K562 (cell line): ENCODE measurements at regions not wholly inside any gene's neighbourhood (a gene's known extent, or its start where the extent isn't known, plus 50 kb on each side); places are given as distances from the start of the nearest gene placed in this dataset.

ENCODE experiments used
- ATAC-seq: fragments of 200-7000 bp; cut with Tn5 transposase; 3 replicates; pipeline ENCODE4 v1.9.1; 2020; ENCODE audit warnings: moderate library complexity
- BruUV-seq: library from RNA; stranded (reverse); fragments of 400-500 nt; replicated peaks from 2 replicates; lab custom pipeline; 2021; lab: Mats Ljungman, UMichigan
- CTCF ChIA-PET: fragments of 300-600 bp; formaldehyde crosslinking; extraction: SDS; loops from one replicate; lab custom pipeline; 2021; ENCODE audit warnings: low intra/inter-chr PET ratio; lab: Yijun Ruan, JAX
- POLR2A ChIA-PET: fragments of 300-600, 350-650 bp; sonication (Branson Sonifier 250); formaldehyde crosslinking; extraction: SDS; loops from one replicate; lab custom pipeline; 2021; ENCODE audit warnings: antibody characterized with exemption, inconsistent platforms; lab: Yijun Ruan, JAX
- DNase-seq, 4 experiments: peaks; one replicate each; pipeline versions ENCODE4 v3.0.0 to v3.0.0-alpha.2; 2011 to 2018; ENCODE audit warnings: low spot score in 3 of 4, mixed read lengths in 3 of 4; ENCODE audit errors: extremely low read depth in 1 of 4
- FAIRE-seq: peaks from 2 replicates; lab custom pipeline; 2011; peaks lifted over from hg19 to GRCh38; lab: Jason Lieb, UNC
- H2AFZ ChIP-seq: 2 replicates; pipeline ENCODE4 v1.6.0; 2011; ENCODE audit warnings: low read depth, low read length, control low read depth, inconsistent platforms
- H3K27ac ChIP-seq: fragments of 200-600 bp; 3 replicates; pipeline ENCODE4 v1.8.0; 2011; ENCODE audit warnings: low read depth, mild to moderate bottlenecking, control low read depth, inconsistent platforms, low read length, moderate library complexity, mixed read lengths; ENCODE audit errors: extremely low read depth
- H3K27me3 ChIP-seq, 2 experiments: fragments of 300-600 bp in 1 of 2; 2 replicates in 1 of 2; 3 replicates in 1 of 2; pipeline versions ENCODE4 v1.6.0 to v1.8.0; 2011; ENCODE audit warnings: inconsistent platforms in 2 of 2, low read length in 2 of 2, mild to moderate bottlenecking in 1 of 2, mixed read lengths in 1 of 2, moderate library complexity in 1 of 2; ENCODE audit not compliant: control insufficient read depth in 2 of 2, insufficient read depth in 2 of 2
- H3K36me3 ChIP-seq: fragments of 300-600 bp; 3 replicates; pipeline ENCODE4 v1.8.0; 2011; ENCODE audit warnings: mild to moderate bottlenecking, low read length, inconsistent platforms; ENCODE audit not compliant: control insufficient read depth, insufficient read depth
- H3K4me1 ChIP-seq, 2 experiments: fragments of 200-600 bp in 1 of 2; replicated peaks in 1 of 2; 2 replicates in 1 of 2; 3 replicates in 1 of 2; pipeline versions ENCODE4 v1.5.1 to v1.8.0; 2011; ENCODE audit warnings: inconsistent platforms in 2 of 2, low read length in 2 of 2, mild to moderate bottlenecking in 1 of 2, mixed read lengths in 1 of 2, moderate library complexity in 1 of 2; ENCODE audit not compliant: control insufficient read depth in 2 of 2, insufficient read depth in 2 of 2
- H3K4me2 ChIP-seq: 2 replicates; pipeline ENCODE4 v1.6.1; 2011; ENCODE audit warnings: low read length, control low read depth, inconsistent platforms, mixed read lengths; ENCODE audit not compliant: insufficient read depth
- H3K4me3 ChIP-seq: fragments of 200-600 bp; sonication (generic), shearing (Covaris generic); 2 replicates; pipeline ENCODE4 v1.5.1; 2016; ENCODE audit warnings: control low read depth, inconsistent platforms
- H3K79me2 ChIP-seq: fragments of 200-600 bp; 3 replicates; pipeline ENCODE4 v1.8.0; 2011; ENCODE audit warnings: low read length, inconsistent platforms; ENCODE audit not compliant: control insufficient read depth, insufficient read depth
- H3K9ac ChIP-seq, 2 experiments: 2 replicates each; pipeline versions ENCODE4 v1.6.0 to v1.6.1; 2011; ENCODE audit warnings: low read depth in 2 of 2, low read length in 2 of 2, control low read depth in 1 of 2, inconsistent platforms in 1 of 2, mild to moderate bottlenecking in 1 of 2, mixed read lengths in 1 of 2; ENCODE audit not compliant: insufficient read depth in 1 of 2
- H3K9me1 ChIP-seq: one replicate; pipeline ENCODE4 v1.6.0; 2011; ENCODE audit warnings: inconsistent platforms, mild to moderate bottlenecking, low read length, moderate library complexity; ENCODE audit not compliant: control insufficient read depth, insufficient read depth
- H3K9me3 ChIP-seq: replicated peaks from 2 replicates; pipeline ENCODE4 v1.5.1; 2011; ENCODE audit warnings: low read depth, low read length, inconsistent platforms; ENCODE audit not compliant: control insufficient read depth, insufficient read depth
- H4K20me1 ChIP-seq: replicated peaks from 2 replicates; pipeline ENCODE4 v1.6.1; 2011; ENCODE audit warnings: low read length, inconsistent platforms, mixed read lengths; ENCODE audit not compliant: control insufficient read depth, insufficient read depth
- BRF2 ChIP-seq: IDR thresholded peaks from 3 replicates; pipeline ENCODE4 v1.6.1; 2011; ENCODE audit warnings: borderline replicate concordance, mild to moderate bottlenecking; ENCODE audit not compliant: insufficient read length, insufficient read depth
- FOXK1 ChIP-seq: sonication (generic); formaldehyde crosslinking; IDR thresholded peaks from 2 replicates; pipeline ENCODE4 v1.8.0; 2022; ENCODE audit warnings: missing genetic modification reagents, mild to moderate bottlenecking, borderline replicate concordance
- KLF13 ChIP-seq: fragments of 450-650 bp; IDR thresholded peaks from 2 replicates; pipeline ENCODE4 v1.6.1; 2016; ENCODE audit warnings: missing genetic modification characterization, low read depth, mild to moderate bottlenecking, missing compliant biosample characterization, moderate library complexity, borderline replicate concordance
- NR2C1 ChIP-seq, 2 experiments: fragments of 450-650 bp; IDR thresholded peaks; 2 replicates each; pipeline ENCODE4 v1.6.1; 2017; ENCODE audit warnings: mild to moderate bottlenecking in 2 of 2, antibody characterized with exemption in 1 of 2, inconsistent platforms in 1 of 2, missing compliant biosample characterization in 1 of 2, missing genetic modification characterization in 1 of 2
- PHF21A ChIP-seq: fragments of 450-650 bp; IDR thresholded peaks from 2 replicates; pipeline ENCODE4 v1.6.1; 2017; ENCODE audit warnings: low read depth, borderline replicate concordance
- SPI1 ChIP-seq: IDR thresholded peaks from 2 replicates; pipeline ENCODE4 v1.6.1; 2011; ENCODE audit warnings: low read depth, low read length, control low read depth, borderline replicate concordance
- ZBTB34 ChIP-seq: fragments of 250-450 bp; sonication (Bioruptor Pico); IDR thresholded peaks from 2 replicates; pipeline ENCODE4 v1.8.0; 2021; ENCODE audit warnings: mild to moderate bottlenecking, moderate library complexity
- ZNF316 ChIP-seq: fragments of 450-650 bp; IDR thresholded peaks from 2 replicates; pipeline ENCODE4 v1.6.1; 2016
- ZNF57 ChIP-seq: fragments of 450-650 bp; formaldehyde crosslinking; IDR thresholded peaks from 2 replicates; pipeline ENCODE4 v1.4.0; 2020; ENCODE audit warnings: mild to moderate bottlenecking, moderate library complexity
- WGBS: fragments of 100-300 bp; shearing (Covaris generic); methylation state at CpG from one replicate; pipeline ENCODE4 v1.1.6; 2016; ENCODE audit warnings: low coverage, mixed read lengths; ENCODE audit not compliant: insufficient coverage; ENCODE audit errors: missing lambda C conversion rate; 5-methylcytosine and 5-hydroxymethylcytosine counted together
- in situ Hi-C: fragments of 300-500 bp; cut with MboI; formaldehyde crosslinking; loops from 4 replicates; pipeline ENCODE4 v1.15.0; 2018; ENCODE audit warnings: inconsistent platforms, mixed read lengths
- intact Hi-C: fragments of 100-400 bp; cut with micrococcal nuclease; formaldehyde crosslinking; loops from 2 replicates; pipeline ENCODE4 v1.14.2; 2022

- intact Hi-C loops = no loop called here
These were observed 338.0 kb downstream of the TMX3 start for GRCh38 chr18:68376926-68377325.

DNA sequence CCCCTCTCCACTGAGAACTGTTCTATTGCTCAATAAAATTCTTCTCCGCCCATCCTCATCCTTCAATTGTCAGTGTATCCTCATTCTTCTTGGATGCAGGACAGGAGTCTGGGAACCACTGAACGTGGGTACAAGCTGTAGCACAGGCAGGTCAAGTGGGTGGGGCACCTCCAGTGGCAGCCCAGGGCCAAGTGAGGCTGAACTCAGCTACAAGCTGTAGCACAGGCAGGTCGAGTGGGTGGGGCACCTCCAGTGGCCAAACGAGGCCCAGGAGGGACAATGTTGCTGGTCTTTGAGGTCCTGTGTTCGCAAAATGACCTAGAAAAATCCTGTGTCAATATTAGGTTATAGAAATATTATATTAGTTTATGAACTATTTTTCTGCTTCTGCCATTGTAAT lies 352.0 kb downstream of the TMX3 start:
- H4K20me1 ChIP-seq = no peaks in the 10 kb centered on the region
- in situ Hi-C loops (no loop called here), intact Hi-C loops (no loop called here)
- WGBS = 4% methylated on average over 5 of the region's 5 CpGs
- no peak for DNase-seq
- H3K79me2 ChIP-seq = no peaks in the 10 kb centered on the region
- no peak overlapping the region for H3K4me3 ChIP-seq
- H3K4me2 ChIP-seq = no peak overlapping the region
- ChIA-PET POLR2A (no interaction called here), CTCF (no interaction called here)
- H3K27ac ChIP-seq = no peak overlapping the region
- H2AFZ ChIP-seq = no peak overlapping the region
- no peaks in the 10 kb centered on the region for H3K4me1 ChIP-seq
- H3K9ac ChIP-seq = no peak overlapping the region
- no TSS peak for BruUV-seq
- ATAC-seq = no peak
- no peaks in the 10 kb centered on the region for H3K9me1 ChIP-seq
- H3K27me3 ChIP-seq = no peaks in the 10 kb centered on the region
- no peaks in the 10 kb centered on the region for H3K36me3 ChIP-seq
- TF ChIP-seq ZBTB34 (CRISPR knock-in tag) = no peak
- TF ChIP-seq SPI1 = no peak
- no peak for TF ChIP-seq PHF21A
- TF ChIP-seq FOXK1 (CRISPR knock-in tag) = no peak
- TF ChIP-seq NR2C1 (IDR thresholded peaks at IDR 0.05) = no peak
- no peak for TF ChIP-seq NR2C1 (tag; IDR thresholded peaks at IDR 0.05)
- TF ChIP-seq KLF13 (tag) = no peak
- no peak for TF ChIP-seq ZNF57 (CRISPR knock-in tag)
- TF ChIP-seq, all 486 proteins: peak for 0
- no peak for FAIRE-seq
- no peaks in the 10 kb centered on the region for H3K9me3 ChIP-seq

More at GRCh38 chr18:68376926-68377325, 338.0 kb downstream of the TMX3 start:
- Histone ChIP-seq H3K4me2 (no peak overlapping the region), H2AFZ (no peak overlapping the region), H3K79me2 (no peaks in the 10 kb centered on the region), H3K9me3 (no peaks in the 10 kb centered on the region), H3K27ac (no peak overlapping the region), H3K36me3 (no peaks in the 10 kb centered on the region), H3K4me3 (no peak overlapping the region), H3K27me3 (no peaks in the 10 kb centered on the region), H3K9ac (no peak overlapping the region), H3K4me1 (no peaks in the 10 kb centered on the region), H3K9me1 (no peaks in the 10 kb centered on the region), H4K20me1 (no peaks in the 10 kb centered on the region)
- FAIRE-seq (no peak), DNase-seq (no peak), ATAC-seq (no peak)
- BruUV-seq = no TSS peak
- POLR2A ChIA-PET = no interaction called here
- in situ Hi-C loops = no loop called here
- CTCF ChIA-PET = no interaction called here
- TF ChIP-seq BRF2 (no peak), ZNF316 (0 out of 2 replicates have a peak, but pooled peaks have one; percentile 7)
